ENCODE measurements at regions not wholly inside any gene's neighbourhood (a gene's known extent, or its start where the extent isn't known, plus 50 kb on each side); places are given as distances from the start of the nearest gene placed in this dataset.

DNA sequence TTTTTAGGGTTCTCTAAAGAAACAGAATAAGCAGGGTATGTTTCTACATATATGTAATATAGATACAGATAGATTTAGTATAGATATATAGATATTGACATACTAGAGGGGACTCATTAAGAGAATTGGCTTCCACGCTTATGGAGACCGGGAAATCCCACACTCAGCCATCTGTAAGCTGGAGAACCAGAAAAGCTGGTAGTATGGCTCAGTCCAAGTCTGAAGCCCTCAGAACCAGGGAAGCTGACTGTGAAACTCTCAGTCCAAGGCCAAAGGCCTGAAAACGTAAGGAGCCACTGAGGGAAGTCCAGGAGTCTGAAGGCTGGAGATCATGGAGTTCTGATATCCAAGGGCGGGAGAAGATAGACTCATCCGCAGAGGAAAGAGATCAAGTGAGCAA is 441.3 kb upstream of the CDH20 start:
- TF ChIP-seq, protein P1, sequence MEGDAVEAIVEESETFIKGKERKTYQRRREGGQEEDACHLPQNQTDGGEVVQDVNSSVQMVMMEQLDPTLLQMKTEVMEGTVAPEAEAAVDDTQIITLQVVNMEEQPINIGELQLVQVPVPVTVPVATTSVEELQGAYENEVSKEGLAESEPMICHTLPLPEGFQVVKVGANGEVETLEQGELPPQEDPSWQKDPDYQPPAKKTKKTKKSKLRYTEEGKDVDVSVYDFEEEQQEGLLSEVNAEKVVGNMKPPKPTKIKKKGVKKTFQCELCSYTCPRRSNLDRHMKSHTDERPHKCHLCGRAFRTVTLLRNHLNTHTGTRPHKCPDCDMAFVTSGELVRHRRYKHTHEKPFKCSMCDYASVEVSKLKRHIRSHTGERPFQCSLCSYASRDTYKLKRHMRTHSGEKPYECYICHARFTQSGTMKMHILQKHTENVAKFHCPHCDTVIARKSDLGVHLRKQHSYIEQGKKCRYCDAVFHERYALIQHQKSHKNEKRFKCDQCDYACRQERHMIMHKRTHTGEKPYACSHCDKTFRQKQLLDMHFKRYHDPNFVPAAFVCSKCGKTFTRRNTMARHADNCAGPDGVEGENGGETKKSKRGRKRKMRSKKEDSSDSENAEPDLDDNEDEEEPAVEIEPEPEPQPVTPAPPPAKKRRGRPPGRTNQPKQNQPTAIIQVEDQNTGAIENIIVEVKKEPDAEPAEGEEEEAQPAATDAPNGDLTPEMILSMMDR (IDR thresholded peaks at IDR 0.05): no peak
- TF ChIP-seq POLR2A (IDR thresholded peaks at IDR 0.05): no peak
